ENCODE measurements at regions not wholly inside any gene's neighbourhood (a gene's known extent, or its start where the extent isn't known, plus 50 kb on each side); places are given as distances from the start of the nearest gene placed in this dataset.

- in situ Hi-C loops (cut with HindIII; ENCODE audit: low pct_unique_long_range_greater_than_20kb, low sequenced_read_pairs) (no loop called here), intact Hi-C loops (cut with micrococcal nuclease; ENCODE audit: unreplicated experiment) (no loop called here)
- peaks cover 15% of the 10 kb centered on the region for H3K4me1 ChIP-seq (ENCODE audit: control insufficient read depth, insufficient read depth, low read length)
- no peak overlapping the region for H3K4me3 ChIP-seq (ENCODE audit: low read depth in 2 of 2, low read length in 2 of 2)
- no peak for DNase-seq (ENCODE audit: low read depth, low spot score)
- TF ChIP-seq POLR2AphosphoS5 (IDR thresholded peaks at IDR 0.05; ENCODE audit: low read depth, low read length) (no peak), SIN3A (IDR thresholded peaks at IDR 0.05; ENCODE audit: borderline replicate concordance, insufficient read depth, low read depth, low read length) (no peak), TCF7L2 (IDR thresholded peaks at IDR 0.05; ENCODE audit: low read depth, low read length) (no peak), REST (IDR thresholded peaks at IDR 0.05; ENCODE audit: insufficient read depth in 1 of 2, low read depth in 2 of 2, low read length in 1 of 2) (no peak), CTCF (IDR thresholded peaks at IDR 0.05) (no peak)
- no peak overlapping the region for H3K27ac ChIP-seq (ENCODE audit: low read length)
- CTCF ChIA-PET: no interaction called here
- ATAC-seq: no peak
- H3K27me3 ChIP-seq (ENCODE audit: control insufficient read depth, insufficient read depth, low read length): no peaks in the 10 kb centered on the region
- H3K36me3 ChIP-seq (ENCODE audit: control insufficient read depth, insufficient read depth, low read length): no peaks in the 10 kb centered on the region
- H3K9me3 ChIP-seq (ENCODE audit: control insufficient read depth, insufficient read depth, low read depth, low read length): no peaks in the 10 kb centered on the region
- POLR2A ChIA-PET: no interaction called here
- no TSS peak for BruUV-seq (replicated peaks)
Measured at GRCh38 chr3:72665103-72665502, 183.1 kb downstream of the SHQ1 start.

GRCh38 chr3:72664184-72664975 lies 183.9 kb downstream of the SHQ1 start:
- H3K27ac ChIP-seq (ENCODE audit: low read length): no peak overlapping the region
- H3K4me1 ChIP-seq (ENCODE audit: control insufficient read depth, insufficient read depth, low read length): peaks cover 19% of the 10 kb centered on the region
- no peaks in the 10 kb centered on the region for H3K36me3 ChIP-seq (ENCODE audit: control insufficient read depth, insufficient read depth, low read length)
- ATAC-seq: no peak
- in situ Hi-C loops (cut with HindIII; ENCODE audit: low pct_unique_long_range_greater_than_20kb, low sequenced_read_pairs): no loop called here
- CTCF ChIA-PET: no interaction called here
- no peak overlapping the region for H3K4me3 ChIP-seq (ENCODE audit: low read depth in 2 of 2, low read length in 2 of 2)
- intact Hi-C loops (cut with micrococcal nuclease; ENCODE audit: unreplicated experiment): no loop called here
- no peak for TF ChIP-seq SIN3A (IDR thresholded peaks at IDR 0.05; ENCODE audit: borderline replicate concordance, insufficient read depth, low read depth, low read length)
- TF ChIP-seq REST (IDR thresholded peaks at IDR 0.05; ENCODE audit: insufficient read depth in 1 of 2, low read depth in 2 of 2, low read length in 1 of 2): no peak
- no peak for TF ChIP-seq POLR2AphosphoS5 (IDR thresholded peaks at IDR 0.05; ENCODE audit: low read depth, low read length)
- no peak for TF ChIP-seq CTCF (IDR thresholded peaks at IDR 0.05)
- no peak for TF ChIP-seq TCF7L2 (IDR thresholded peaks at IDR 0.05; ENCODE audit: low read depth, low read length)
- no TSS peak for BruUV-seq (replicated peaks)
- H3K9me3 ChIP-seq (ENCODE audit: control insufficient read depth, insufficient read depth, low read depth, low read length): no peaks in the 10 kb centered on the region
- H3K27me3 ChIP-seq (ENCODE audit: control insufficient read depth, insufficient read depth, low read length): no peaks in the 10 kb centered on the region
- POLR2A ChIA-PET: no interaction called here
- no peak for DNase-seq (ENCODE audit: low read depth, low spot score)
